OCI-LY7 (cell line): ENCODE measurements at regions not wholly inside any gene's neighbourhood (a gene's known extent, or its start where the extent isn't known, plus 50 kb on each side); places are given as distances from the start of the nearest gene placed in this dataset.

ENCODE experiments used
- EZH2phosphoT487 ChIP-seq: fragments of 200-600 bp; sonication (generic); IDR thresholded peaks from 2 replicates; pipeline ENCODE4 v1.6.1; 2018; ENCODE audit warnings: low read depth, borderline replicate concordance, mild to moderate bottlenecking, mixed run types, antibody characterized with exemption, low read length, moderate library complexity, mixed read lengths
- TF ChIP-seq, protein P1 (sequence below): fragments of 200-600 bp; sonication (generic); conservative IDR thresholded peaks from 2 replicates; pipeline ENCODE4 v1.5.1; 2014; ENCODE audit warnings: mild to moderate bottlenecking, antibody characterized with exemption, low read length, moderate library complexity, mixed read lengths

DNA sequence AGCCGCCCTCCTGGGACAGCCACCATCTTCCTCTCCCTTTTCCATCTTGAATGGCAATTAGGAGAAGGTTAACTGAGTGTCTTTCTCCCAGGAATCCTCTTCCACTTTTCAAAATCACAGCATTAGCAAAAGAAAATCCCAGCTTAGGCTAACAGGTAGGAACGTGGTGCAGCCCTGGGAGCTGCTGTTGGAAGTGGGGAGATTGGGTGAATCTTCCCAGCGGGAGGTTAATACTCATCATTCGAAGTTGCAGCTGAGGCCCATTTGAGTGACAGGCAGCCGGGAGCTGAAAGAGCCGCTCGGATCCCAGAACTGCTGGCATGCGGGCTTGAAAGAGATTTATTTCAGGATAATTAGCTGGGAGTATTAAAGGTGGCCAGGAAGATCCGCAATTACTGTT is 306.0 kb downstream of the BCL11A start:
- TF ChIP-seq, protein P1, sequence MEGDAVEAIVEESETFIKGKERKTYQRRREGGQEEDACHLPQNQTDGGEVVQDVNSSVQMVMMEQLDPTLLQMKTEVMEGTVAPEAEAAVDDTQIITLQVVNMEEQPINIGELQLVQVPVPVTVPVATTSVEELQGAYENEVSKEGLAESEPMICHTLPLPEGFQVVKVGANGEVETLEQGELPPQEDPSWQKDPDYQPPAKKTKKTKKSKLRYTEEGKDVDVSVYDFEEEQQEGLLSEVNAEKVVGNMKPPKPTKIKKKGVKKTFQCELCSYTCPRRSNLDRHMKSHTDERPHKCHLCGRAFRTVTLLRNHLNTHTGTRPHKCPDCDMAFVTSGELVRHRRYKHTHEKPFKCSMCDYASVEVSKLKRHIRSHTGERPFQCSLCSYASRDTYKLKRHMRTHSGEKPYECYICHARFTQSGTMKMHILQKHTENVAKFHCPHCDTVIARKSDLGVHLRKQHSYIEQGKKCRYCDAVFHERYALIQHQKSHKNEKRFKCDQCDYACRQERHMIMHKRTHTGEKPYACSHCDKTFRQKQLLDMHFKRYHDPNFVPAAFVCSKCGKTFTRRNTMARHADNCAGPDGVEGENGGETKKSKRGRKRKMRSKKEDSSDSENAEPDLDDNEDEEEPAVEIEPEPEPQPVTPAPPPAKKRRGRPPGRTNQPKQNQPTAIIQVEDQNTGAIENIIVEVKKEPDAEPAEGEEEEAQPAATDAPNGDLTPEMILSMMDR = no peak
- no peak for TF ChIP-seq EZH2phosphoT487
